Fibroblast of lung (primary cell): ENCODE measurements at regions not wholly inside any gene's neighbourhood (a gene's known extent, or its start where the extent isn't known, plus 50 kb on each side); places are given as distances from the start of the nearest gene placed in this dataset.

ENCODE experiments used
- CTCF ChIP-seq, 2 donors: IDR thresholded peaks in 1 of 2; conservative IDR thresholded peaks in 1 of 2; 1 replicate in 1 of 2; 2 replicates in 1 of 2; pipeline ENCODE4 v1.5.1; 2011 to 2012; ENCODE audit warnings: low read length in 2 of 2, control low read depth in 1 of 2, inconsistent platforms in 1 of 2, low read depth in 1 of 2, mild to moderate bottlenecking in 1 of 2
- EZH2 ChIP-seq: IDR thresholded peaks from 2 replicates; pipeline ENCODE4 v1.5.1; 2012; ENCODE audit warnings: low read length, control low read depth, mild to moderate bottlenecking; ENCODE audit errors: missing control alignments

GRCh38 chr3:176075046-176075445, 1122.2 kb downstream of the TBL1XR1 start:
- TF ChIP-seq CTCF (conservative IDR thresholded peaks at IDR 0.05 in 1 of 2, IDR thresholded peaks at IDR 0.05 in 1 of 2; ENCODE audit: low read depth in 1 of 2, low read length in 2 of 2) (no peak), EZH2 (no peak)
